SU-DHL-6 (cell line): ENCODE measurements at regions not wholly inside any gene's neighbourhood (a gene's known extent, or its start where the extent isn't known, plus 50 kb on each side); places are given as distances from the start of the nearest gene placed in this dataset.

Experiments used
- H2AFZ ChIP-seq: fragments of 200-600 bp; sonication (generic); 2 replicates; pipeline ENCODE4 v1.6.1; 2014; ENCODE audit warnings: low read depth, mild to moderate bottlenecking, moderate library complexity, mixed read lengths, antibody characterized with exemption, low read length; ENCODE audit not compliant: severe bottlenecking
- H3F3A ChIP-seq: fragments of 200-600 bp; shearing (Covaris generic); 2 replicates; pipeline ENCODE4 v1.6.0; 2016; ENCODE audit warnings: antibody characterized with exemption, mild to moderate bottlenecking; ENCODE audit not compliant: insufficient read depth
- H3K27ac ChIP-seq: fragments of 200-600 bp; sonication (generic); 2 replicates; pipeline ENCODE4 v1.5.1; 2016; ENCODE audit warnings: low read depth, mild to moderate bottlenecking, low read length, moderate library complexity, mixed read lengths
- H3K27me3 ChIP-seq: fragments of 200-600 bp; sonication (generic), shearing (Covaris generic); 2 replicates; pipeline ENCODE4 v1.6.0; 2014; ENCODE audit warnings: mild to moderate bottlenecking, low read length
- H3K36me3 ChIP-seq: fragments of 200-600 bp; sonication (generic); 2 replicates; pipeline ENCODE4 v1.6.1; 2014; ENCODE audit warnings: mild to moderate bottlenecking, low read length, mixed read lengths
- H3K4me2 ChIP-seq: fragments of 300-600, 200-600 bp; shearing (Covaris generic), sonication (generic); 2 replicates; pipeline ENCODE4 v1.6.0; 2014; ENCODE audit warnings: low read length, low read depth, mild to moderate bottlenecking; ENCODE audit not compliant: poor library complexity, severe bottlenecking
- H3K4me3 ChIP-seq: fragments of 200-600 bp; sonication (generic); 2 replicates; pipeline ENCODE4 v1.5.1; 2014; ENCODE audit warnings: antibody characterized with exemption, low read length, mild to moderate bottlenecking, mixed read lengths; ENCODE audit not compliant: insufficient read depth, poor library complexity, severe bottlenecking
- H3K79me2 ChIP-seq: fragments of 200-600 bp; sonication (generic); 2 replicates; pipeline ENCODE4 v1.6.1; 2014; ENCODE audit warnings: mild to moderate bottlenecking, low read length, moderate library complexity; ENCODE audit not compliant: insufficient read depth
- H3K9ac ChIP-seq: fragments of 200-600 bp; sonication (generic); 2 replicates; pipeline ENCODE4 v1.7.0; 2014; ENCODE audit warnings: mild to moderate bottlenecking, low read length
- H3K9me2 ChIP-seq: fragments of 200-600 bp; sonication (generic); replicated peaks from 2 replicates; pipeline ENCODE4 v1.6.1; 2014; ENCODE audit warnings: low read length; ENCODE audit not compliant: insufficient read depth
- H3K9me3 ChIP-seq: fragments of 200-600 bp; sonication (generic); 2 replicates; pipeline ENCODE4 v1.6.1; 2014; ENCODE audit warnings: low read length, mixed read lengths; ENCODE audit not compliant: insufficient read depth
- H4K20me1 ChIP-seq: fragments of 200-600 bp; sonication (generic); 2 replicates; pipeline ENCODE4 v1.6.1; 2014; ENCODE audit warnings: low read depth, mild to moderate bottlenecking, antibody characterized with exemption, low read length, moderate library complexity, mixed read lengths
- EZH2phosphoT487 ChIP-seq: fragments of 200-600 bp; sonication (generic), shearing (Covaris generic); conservative IDR thresholded peaks from 2 replicates; pipeline ENCODE4 v1.6.1; 2018; ENCODE audit warnings: mild to moderate bottlenecking, antibody characterized with exemption, low read length, moderate library complexity, mixed read lengths
- TF ChIP-seq, protein P1 (sequence below): fragments of 200-600 bp; sonication (generic); IDR thresholded peaks from one replicate; pipeline ENCODE4 v1.5.1; 2017; ENCODE audit warnings: antibody characterized with exemption, mild to moderate bottlenecking, low read length, moderate library complexity; ENCODE audit not compliant: insufficient read depth, poor library complexity, severe bottlenecking

DNA sequence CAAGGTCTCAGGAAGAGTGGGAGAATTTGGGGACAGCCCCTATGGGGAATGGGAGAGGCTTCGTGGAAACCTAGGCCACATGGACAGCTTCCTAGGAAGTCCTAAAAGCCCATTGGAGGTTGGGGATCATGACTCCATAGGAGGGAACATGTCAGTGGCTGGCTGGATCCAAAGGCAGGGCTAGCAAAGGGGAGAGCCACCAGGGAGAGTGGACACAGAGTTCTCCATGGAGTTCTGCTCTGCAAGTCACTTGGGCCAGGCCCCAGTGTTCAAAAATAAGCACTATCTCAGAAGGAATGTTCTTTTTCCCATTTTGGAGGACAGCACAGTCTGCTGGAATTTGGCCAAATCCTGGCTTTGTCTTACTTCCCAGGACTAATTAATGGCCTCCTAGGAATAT, 140.6 kb upstream of the RAD23B start:
- no peaks in the 10 kb centered on the region for H3K9me3 ChIP-seq
- H3K27ac ChIP-seq, result no peak overlapping the region
- H4K20me1 ChIP-seq, result no peaks in the 10 kb centered on the region
- no peaks in the 10 kb centered on the region for H3F3A ChIP-seq
- H3K4me3 ChIP-seq, result no peak overlapping the region
- no peaks in the 10 kb centered on the region for H3K36me3 ChIP-seq
- no peaks in the 10 kb centered on the region for H3K27me3 ChIP-seq
- H3K79me2 ChIP-seq, result no peaks in the 10 kb centered on the region
- no peak for TF ChIP-seq EZH2phosphoT487
- TF ChIP-seq, protein P1, sequence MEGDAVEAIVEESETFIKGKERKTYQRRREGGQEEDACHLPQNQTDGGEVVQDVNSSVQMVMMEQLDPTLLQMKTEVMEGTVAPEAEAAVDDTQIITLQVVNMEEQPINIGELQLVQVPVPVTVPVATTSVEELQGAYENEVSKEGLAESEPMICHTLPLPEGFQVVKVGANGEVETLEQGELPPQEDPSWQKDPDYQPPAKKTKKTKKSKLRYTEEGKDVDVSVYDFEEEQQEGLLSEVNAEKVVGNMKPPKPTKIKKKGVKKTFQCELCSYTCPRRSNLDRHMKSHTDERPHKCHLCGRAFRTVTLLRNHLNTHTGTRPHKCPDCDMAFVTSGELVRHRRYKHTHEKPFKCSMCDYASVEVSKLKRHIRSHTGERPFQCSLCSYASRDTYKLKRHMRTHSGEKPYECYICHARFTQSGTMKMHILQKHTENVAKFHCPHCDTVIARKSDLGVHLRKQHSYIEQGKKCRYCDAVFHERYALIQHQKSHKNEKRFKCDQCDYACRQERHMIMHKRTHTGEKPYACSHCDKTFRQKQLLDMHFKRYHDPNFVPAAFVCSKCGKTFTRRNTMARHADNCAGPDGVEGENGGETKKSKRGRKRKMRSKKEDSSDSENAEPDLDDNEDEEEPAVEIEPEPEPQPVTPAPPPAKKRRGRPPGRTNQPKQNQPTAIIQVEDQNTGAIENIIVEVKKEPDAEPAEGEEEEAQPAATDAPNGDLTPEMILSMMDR, result no peak
- no peak overlapping the region for H3K9ac ChIP-seq
- no peak overlapping the region for H3K4me2 ChIP-seq
- no peaks in the 10 kb centered on the region for H3K9me2 ChIP-seq
- no peak overlapping the region for H2AFZ ChIP-seq

DNA sequence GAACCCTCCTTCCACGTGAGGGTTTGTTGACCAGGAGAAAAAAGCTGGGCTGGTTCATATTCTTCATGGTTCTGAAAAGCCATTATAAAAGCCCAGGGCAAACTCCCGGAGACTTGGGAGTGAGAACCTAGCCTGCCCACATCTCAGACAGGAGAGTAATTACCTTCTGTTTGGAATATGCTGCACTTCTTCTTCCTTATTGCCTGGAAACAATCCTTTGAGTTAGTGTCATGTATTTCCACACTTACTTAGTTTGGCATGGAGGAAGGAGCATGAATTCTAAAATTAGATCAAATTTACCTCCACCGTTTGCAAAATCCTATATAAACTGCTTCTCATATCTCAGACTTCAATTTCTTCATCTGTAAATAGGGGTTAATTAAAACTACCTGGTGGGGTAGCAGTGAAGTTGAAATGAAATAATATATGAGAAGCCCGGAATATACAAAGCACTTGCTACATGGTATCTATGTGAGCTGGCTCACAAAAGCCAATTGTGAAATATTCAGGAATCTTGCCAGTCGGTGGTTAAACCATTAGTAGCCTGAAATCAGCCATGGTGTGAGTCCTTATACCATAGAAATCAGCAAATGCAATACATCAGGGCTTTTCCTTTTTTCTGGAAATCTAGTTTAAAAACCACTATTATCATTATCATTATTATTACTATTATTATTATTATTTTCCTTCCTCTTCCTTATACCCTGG, 140.0 kb upstream of the RAD23B start:
- Histone ChIP-seq H4K20me1 (no peaks in the 10 kb centered on the region), H3K79me2 (no peaks in the 10 kb centered on the region), H3K9me2 (no peaks in the 10 kb centered on the region), H3K36me3 (no peaks in the 10 kb centered on the region), H3K27me3 (no peaks in the 10 kb centered on the region), H3K9me3 (no peaks in the 10 kb centered on the region), H3K4me3 (no peak overlapping the region), H3K27ac (no peak overlapping the region), H3K4me2 (no peak overlapping the region), H3F3A (no peaks in the 10 kb centered on the region), H3K9ac (no peak overlapping the region), H2AFZ (no peak overlapping the region)
- TF ChIP-seq, protein P1, result no peak
- TF ChIP-seq EZH2phosphoT487, result no peak

DNA sequence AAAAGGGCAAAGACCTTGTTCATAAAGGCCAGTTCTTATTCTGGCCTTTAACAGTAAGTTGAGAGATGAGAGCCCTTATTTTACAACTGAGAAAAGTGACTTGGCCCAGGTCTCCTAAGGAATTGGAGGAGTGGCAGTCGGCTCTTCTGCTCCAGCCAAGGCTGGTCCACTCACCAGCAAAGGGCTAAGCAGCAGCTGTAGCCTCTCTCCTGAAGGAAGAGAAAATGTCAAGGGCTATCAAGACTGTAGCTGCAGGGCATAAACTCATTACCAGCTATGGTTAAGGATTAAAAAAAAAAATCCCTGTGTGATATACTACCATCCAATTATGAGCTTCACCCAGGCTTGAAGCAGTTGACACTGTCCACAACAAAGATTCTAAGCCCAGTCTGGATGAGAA, 138.6 kb upstream of the RAD23B start:
- H4K20me1 ChIP-seq, result no peaks in the 10 kb centered on the region
- H3K27ac ChIP-seq, result no peak overlapping the region
- no peaks in the 10 kb centered on the region for H3K27me3 ChIP-seq
- no peaks in the 10 kb centered on the region for H3K9me3 ChIP-seq
- H3K4me3 ChIP-seq, result no peak overlapping the region
- no peak overlapping the region for H3K9ac ChIP-seq
- H3K9me2 ChIP-seq, result no peaks in the 10 kb centered on the region
- no peak overlapping the region for H3K4me2 ChIP-seq
- no peaks in the 10 kb centered on the region for H3K79me2 ChIP-seq
- no peaks in the 10 kb centered on the region for H3K36me3 ChIP-seq
- TF ChIP-seq, protein P1, result no peak
- no peak for TF ChIP-seq EZH2phosphoT487
- no peak overlapping the region for H2AFZ ChIP-seq
- H3F3A ChIP-seq, result no peaks in the 10 kb centered on the region
